ENCODE measurements at regions not wholly inside any gene's neighbourhood (a gene's known extent, or its start where the extent isn't known, plus 50 kb on each side); places are given as distances from the start of the nearest gene placed in this dataset.

- no peak for TF ChIP-seq ZNF398 (tag by site-specific recombination; IDR thresholded peaks at IDR 0.05)
- no peak for TF ChIP-seq ZNF692 (tag by site-specific recombination; IDR thresholded peaks at IDR 0.05)
- no peak for TF ChIP-seq ZNF776 (tag by site-specific recombination; IDR thresholded peaks at IDR 0.05; ENCODE audit: borderline replicate concordance)
- TF ChIP-seq ZNF626 (tag by site-specific recombination; IDR thresholded peaks at IDR 0.05) = no peak
These were observed 86.3 kb upstream of the HIVEP1 start (continued) for GRCh38 chr6:11925805-11926204.

- Histone ChIP-seq H3K4me1 (ENCODE audit: control insufficient read depth, insufficient read depth, low read length) (peaks cover 7% of the 10 kb centered on the region), H3K9me3 (ENCODE audit: control insufficient read depth, insufficient read depth, low read depth, low read length) (no peaks in the 10 kb centered on the region), H3K27ac (ENCODE audit: extremely low read depth, low read depth, low read length) (no peak overlapping the region), H3K36me3 (ENCODE audit: control insufficient read depth in 2 of 2, insufficient read depth in 1 of 2, low read length in 2 of 2) (no peaks in the 10 kb centered on the region), H3K4me3 (ENCODE audit: low read depth, low read length) (no peak overlapping the region)
- TF ChIP-seq ZSCAN4 (tag by site-specific recombination; IDR thresholded peaks at IDR 0.05) (no peak), ZNF501 (tag by site-specific recombination; IDR thresholded peaks at IDR 0.05) (no peak), ZNF560 (tag by site-specific recombination; IDR thresholded peaks at IDR 0.05; ENCODE audit: borderline replicate concordance) (no peak), ZNF350 (tag by site-specific recombination; IDR thresholded peaks at IDR 0.05) (no peak), ZNF707 (tag by site-specific recombination; IDR thresholded peaks at IDR 0.05) (no peak), ZNF544 (tag by site-specific recombination; IDR thresholded peaks at IDR 0.05) (no peak), ZNF530 (tag by site-specific recombination; IDR thresholded peaks at IDR 0.05; ENCODE audit: low read depth) (no peak), REPIN1 (tag by site-specific recombination; IDR thresholded peaks at IDR 0.05; ENCODE audit: low read depth) (no peak), ZNF202 (tag by site-specific recombination; IDR thresholded peaks at IDR 0.05; ENCODE audit: borderline replicate concordance) (no peak), ZNF473 (tag by site-specific recombination; IDR thresholded peaks at IDR 0.05) (no peak)
- ChIA-PET CTCF (interaction anchor here (0.6 to 1.4 kb wide), 4 partner anchors 12 to 269 kb away, joined by 3 to 4 read pairs (median 3); no protein-coding TSS in a partner anchor), POLR2A (no interaction called here)
These were observed 88.5 kb upstream of the HIVEP1 start for GRCh38 chr6:11923621-11924020.

GRCh38 chr6:11922901-11923300 is 89.2 kb upstream of the HIVEP1 start:
- H3K27ac ChIP-seq (ENCODE audit: extremely low read depth, low read depth, low read length) = no peak overlapping the region
- H3K36me3 ChIP-seq (ENCODE audit: control insufficient read depth in 2 of 2, insufficient read depth in 1 of 2, low read length in 2 of 2) = no peaks in the 10 kb centered on the region
- H3K9me3 ChIP-seq (ENCODE audit: control insufficient read depth, insufficient read depth, low read depth, low read length) = no peaks in the 10 kb centered on the region
- ChIA-PET CTCF (interaction anchor here (0.9 to 1.4 kb wide), 2 partner anchors 12 to 85 kb away, joined by 3 to 4 read pairs; no protein-coding TSS in a partner anchor), POLR2A (no interaction called here)
- no peak overlapping the region for H3K4me3 ChIP-seq (ENCODE audit: low read depth, low read length)
- H3K4me1 ChIP-seq (ENCODE audit: control insufficient read depth, insufficient read depth, low read length) = peaks cover 12% of the 10 kb centered on the region
- TF ChIP-seq ZNF18 (tag by site-specific recombination; IDR thresholded peaks at IDR 0.05) (no peak), HOXD13 (CRISPR knock-in tag; IDR thresholded peaks at IDR 0.05; ENCODE audit: borderline replicate concordance) (no peak), ZBTB10 (tag by site-specific recombination; IDR thresholded peaks at IDR 0.05) (no peak), ZNF777 (tag by site-specific recombination; IDR thresholded peaks at IDR 0.05; ENCODE audit: borderline replicate concordance) (no peak), ZNF664 (tag by site-specific recombination; IDR thresholded peaks at IDR 0.05) (no peak), ZFHX2 (tag by site-specific recombination; conservative IDR thresholded peaks at IDR 0.05) (no peak), ZNF514 (tag by site-specific recombination; IDR thresholded peaks at IDR 0.05) (no peak), ZNF366 (tag by site-specific recombination; conservative IDR thresholded peaks at IDR 0.05) (no peak), SP3 (tag by site-specific recombination; IDR thresholded peaks at IDR 0.05) (no peak)
